ENCODE measurements at regions not wholly inside any gene's neighbourhood (a gene's known extent, or its start where the extent isn't known, plus 50 kb on each side); places are given as distances from the start of the nearest gene placed in this dataset.

DNA sequence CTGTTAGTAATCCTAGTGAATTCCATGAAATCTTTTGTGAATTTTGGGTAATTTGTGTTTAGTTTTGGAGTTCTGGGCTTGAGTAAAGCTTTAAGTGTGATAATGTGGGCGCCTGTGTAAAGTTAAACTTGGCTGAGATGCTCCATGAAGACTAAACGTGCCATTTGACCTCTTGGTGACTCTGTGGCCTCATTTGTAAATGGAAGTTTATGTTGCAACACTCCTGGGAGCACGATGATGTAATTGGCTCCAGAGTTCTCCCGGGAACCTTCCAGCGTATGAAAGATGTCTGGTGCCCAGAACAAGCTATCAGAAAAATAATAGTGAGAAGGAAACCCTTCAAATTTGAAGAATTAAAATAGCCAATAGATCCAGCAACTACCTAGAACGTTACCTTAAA, 981.2 kb downstream of the TLE4 start:
- TF ChIP-seq, protein P1, sequence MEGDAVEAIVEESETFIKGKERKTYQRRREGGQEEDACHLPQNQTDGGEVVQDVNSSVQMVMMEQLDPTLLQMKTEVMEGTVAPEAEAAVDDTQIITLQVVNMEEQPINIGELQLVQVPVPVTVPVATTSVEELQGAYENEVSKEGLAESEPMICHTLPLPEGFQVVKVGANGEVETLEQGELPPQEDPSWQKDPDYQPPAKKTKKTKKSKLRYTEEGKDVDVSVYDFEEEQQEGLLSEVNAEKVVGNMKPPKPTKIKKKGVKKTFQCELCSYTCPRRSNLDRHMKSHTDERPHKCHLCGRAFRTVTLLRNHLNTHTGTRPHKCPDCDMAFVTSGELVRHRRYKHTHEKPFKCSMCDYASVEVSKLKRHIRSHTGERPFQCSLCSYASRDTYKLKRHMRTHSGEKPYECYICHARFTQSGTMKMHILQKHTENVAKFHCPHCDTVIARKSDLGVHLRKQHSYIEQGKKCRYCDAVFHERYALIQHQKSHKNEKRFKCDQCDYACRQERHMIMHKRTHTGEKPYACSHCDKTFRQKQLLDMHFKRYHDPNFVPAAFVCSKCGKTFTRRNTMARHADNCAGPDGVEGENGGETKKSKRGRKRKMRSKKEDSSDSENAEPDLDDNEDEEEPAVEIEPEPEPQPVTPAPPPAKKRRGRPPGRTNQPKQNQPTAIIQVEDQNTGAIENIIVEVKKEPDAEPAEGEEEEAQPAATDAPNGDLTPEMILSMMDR (IDR thresholded peaks at IDR 0.05; ENCODE audit: poor library complexity, severe bottlenecking): no peak
- no peaks in the 10 kb centered on the region for H3K27me3 ChIP-seq (ENCODE audit: insufficient read depth, poor library complexity, severe bottlenecking)
- DNase-seq (ENCODE audit: low spot score): no peak
- no peak overlapping the region for H3K4me3 ChIP-seq (ENCODE audit: severe bottlenecking)
- no peaks in the 10 kb centered on the region for H3K36me3 ChIP-seq (ENCODE audit: low read depth)
- H3K9me3 ChIP-seq (ENCODE audit: severe bottlenecking): no peaks in the 10 kb centered on the region
- H3K27ac ChIP-seq (ENCODE audit: poor library complexity, severe bottlenecking): no peak overlapping the region
- peaks cover 35% of the 10 kb centered on the region for H3K4me1 ChIP-seq (ENCODE audit: insufficient read depth, poor library complexity, severe bottlenecking)
- no peak for ATAC-seq (ENCODE audit: low read depth)

DNA sequence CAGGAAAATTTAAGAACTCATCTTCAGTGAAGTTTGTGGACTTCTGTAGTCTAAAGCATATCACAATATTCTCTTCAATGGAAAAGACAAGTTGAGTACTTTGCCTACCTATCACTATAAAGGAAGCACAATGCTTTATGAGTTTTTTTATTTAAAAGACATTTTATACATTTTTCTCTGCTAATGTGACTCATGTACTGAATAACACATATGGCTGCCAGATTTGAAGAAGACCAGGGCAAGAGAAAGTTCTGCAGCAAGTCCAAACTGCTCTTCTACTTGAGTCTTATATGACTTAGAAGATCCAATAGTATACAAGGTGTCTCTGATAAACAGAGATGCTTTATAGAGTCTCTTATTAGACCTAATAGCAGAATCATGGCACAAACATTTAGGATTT, 978.4 kb downstream of the TLE4 start:
- H3K27me3 ChIP-seq (ENCODE audit: insufficient read depth, poor library complexity, severe bottlenecking): no peaks in the 10 kb centered on the region
- no peaks in the 10 kb centered on the region for H3K9me3 ChIP-seq (ENCODE audit: severe bottlenecking)

DNA sequence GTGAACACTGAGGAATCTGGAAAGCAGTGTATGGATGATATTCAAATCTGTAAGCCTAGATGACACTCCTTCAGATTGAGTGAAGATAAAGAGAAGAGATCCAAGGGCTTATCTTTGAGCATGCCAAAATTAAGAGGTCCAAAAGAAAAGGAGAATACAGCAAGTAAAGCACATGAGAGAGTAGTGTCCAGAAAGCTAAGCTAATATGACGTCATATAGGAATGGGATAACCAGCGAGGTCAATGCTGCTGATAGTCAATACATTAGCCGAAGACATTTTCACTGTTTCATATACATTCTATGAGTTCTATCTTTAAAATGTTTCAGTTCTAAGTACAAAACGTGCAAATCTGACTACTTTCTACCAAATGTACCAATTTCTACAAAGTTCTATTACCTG, 975.8 kb downstream of the TLE4 start:
- H3K9me3 ChIP-seq (ENCODE audit: severe bottlenecking): no peaks in the 10 kb centered on the region
- H3K4me3 ChIP-seq (ENCODE audit: severe bottlenecking): no peak overlapping the region
- ATAC-seq (ENCODE audit: low read depth) (no peak), DNase-seq (ENCODE audit: low spot score) (no peak)
- H3K4me1 ChIP-seq (ENCODE audit: insufficient read depth, poor library complexity, severe bottlenecking): peaks cover under 1% of the 10 kb centered on the region
- TF ChIP-seq, protein P1 (IDR thresholded peaks at IDR 0.05; ENCODE audit: poor library complexity, severe bottlenecking): no peak
- H3K27ac ChIP-seq (ENCODE audit: poor library complexity, severe bottlenecking): no peak overlapping the region
- H3K27me3 ChIP-seq (ENCODE audit: insufficient read depth, poor library complexity, severe bottlenecking): no peaks in the 10 kb centered on the region
- no peaks in the 10 kb centered on the region for H3K36me3 ChIP-seq (ENCODE audit: low read depth)

More for the DNA sequence above, 978.4 kb downstream of the TLE4 start:
- no peak overlapping the region for H3K4me3 ChIP-seq (ENCODE audit: severe bottlenecking)
- TF ChIP-seq, protein P1 (IDR thresholded peaks at IDR 0.05; ENCODE audit: poor library complexity, severe bottlenecking): no peak
- H3K27ac ChIP-seq (ENCODE audit: poor library complexity, severe bottlenecking): no peak overlapping the region
- H3K36me3 ChIP-seq (ENCODE audit: low read depth): no peaks in the 10 kb centered on the region
- ATAC-seq (ENCODE audit: low read depth): no peak
- H3K4me1 ChIP-seq (ENCODE audit: insufficient read depth, poor library complexity, severe bottlenecking): peaks cover 8% of the 10 kb centered on the region
- no peak for DNase-seq (ENCODE audit: low spot score)

DNA sequence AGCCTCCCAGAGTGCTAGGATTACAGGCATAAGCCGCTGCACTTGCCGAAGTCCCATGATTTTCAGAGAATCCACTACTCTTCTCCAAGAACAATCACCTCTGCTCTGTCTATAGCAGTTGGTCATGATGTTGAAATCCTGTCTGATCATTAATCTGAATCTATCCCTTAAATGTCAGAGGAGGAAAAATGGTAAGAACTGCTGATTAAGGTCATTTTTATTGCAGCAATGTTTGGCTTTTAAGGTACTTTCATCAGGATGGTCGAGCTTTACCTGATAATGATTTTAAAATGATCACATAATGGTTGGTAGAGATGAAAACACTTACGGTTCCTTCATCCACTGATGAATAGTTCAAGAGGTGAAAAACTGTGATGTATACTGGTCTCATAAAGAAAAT, 968.6 kb downstream of the TLE4 start:
- DNase-seq (ENCODE audit: low spot score) (no peak), ATAC-seq (ENCODE audit: low read depth) (no peak)
- H3K27me3 ChIP-seq (ENCODE audit: insufficient read depth, poor library complexity, severe bottlenecking): no peaks in the 10 kb centered on the region
- no peaks in the 10 kb centered on the region for H3K36me3 ChIP-seq (ENCODE audit: low read depth)
- H3K4me1 ChIP-seq (ENCODE audit: insufficient read depth, poor library complexity, severe bottlenecking): no peaks in the 10 kb centered on the region
- H3K9me3 ChIP-seq (ENCODE audit: severe bottlenecking): no peaks in the 10 kb centered on the region
- H3K4me3 ChIP-seq (ENCODE audit: severe bottlenecking): no peak overlapping the region
- no peak overlapping the region for H3K27ac ChIP-seq (ENCODE audit: poor library complexity, severe bottlenecking)
- TF ChIP-seq, protein P1 (IDR thresholded peaks at IDR 0.05; ENCODE audit: poor library complexity, severe bottlenecking): no peak

DNA sequence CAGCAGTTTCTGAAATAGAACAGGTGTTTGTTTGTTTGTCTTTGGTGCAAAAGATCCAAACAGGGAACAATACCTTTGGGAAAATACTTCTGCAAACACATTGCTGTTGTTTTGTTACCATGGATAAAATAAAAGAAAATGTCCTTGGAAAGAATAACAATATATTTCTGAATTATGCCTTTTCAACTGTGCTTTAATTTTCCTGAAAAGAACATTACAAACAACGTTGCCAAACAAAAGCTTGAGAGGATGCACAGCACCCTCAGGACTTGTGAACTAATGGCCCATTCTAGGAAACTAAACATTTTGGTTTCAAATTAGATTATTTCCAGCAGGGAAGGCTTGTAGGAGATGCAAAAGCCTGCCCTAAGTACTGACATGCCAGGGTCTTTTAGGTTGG, 967.2 kb downstream of the TLE4 start:
- no peak overlapping the region for H3K4me3 ChIP-seq (ENCODE audit: severe bottlenecking)
- no peak overlapping the region for H3K27ac ChIP-seq (ENCODE audit: poor library complexity, severe bottlenecking)
- TF ChIP-seq, protein P1 (IDR thresholded peaks at IDR 0.05; ENCODE audit: poor library complexity, severe bottlenecking): no peak
- DNase-seq (ENCODE audit: low spot score) (no peak), ATAC-seq (ENCODE audit: low read depth) (no peak)
- no peaks in the 10 kb centered on the region for H3K27me3 ChIP-seq (ENCODE audit: insufficient read depth, poor library complexity, severe bottlenecking)
- H3K36me3 ChIP-seq (ENCODE audit: low read depth): no peaks in the 10 kb centered on the region
- H3K4me1 ChIP-seq (ENCODE audit: insufficient read depth, poor library complexity, severe bottlenecking): no peaks in the 10 kb centered on the region
- H3K9me3 ChIP-seq (ENCODE audit: severe bottlenecking): no peaks in the 10 kb centered on the region

Measured in RWPE2 (cell line).